ENCODE measurements at regions not wholly inside any gene's neighbourhood (a gene's known extent, or its start where the extent isn't known, plus 50 kb on each side); places are given as distances from the start of the nearest gene placed in this dataset.

DNA sequence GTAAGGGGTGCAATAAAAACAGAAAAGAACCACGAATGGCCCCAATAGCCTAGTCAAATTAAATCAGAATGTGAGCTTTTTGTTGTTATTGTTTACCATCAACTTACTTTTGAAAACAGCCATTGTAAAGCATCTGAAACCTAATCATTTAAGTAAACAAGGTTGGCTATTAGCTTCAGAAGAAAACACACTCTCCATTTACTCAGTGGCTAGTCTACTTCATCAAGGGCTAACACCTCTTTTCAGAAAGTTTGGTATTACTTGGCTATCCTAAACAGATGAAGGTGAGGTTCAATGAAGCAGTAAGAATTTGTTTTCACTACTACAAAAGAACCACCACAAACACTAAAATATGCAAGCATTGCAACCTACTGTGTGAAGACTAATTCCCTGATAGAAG lies 398.0 kb downstream of the CDH2 start:
- TF ChIP-seq, protein P1, sequence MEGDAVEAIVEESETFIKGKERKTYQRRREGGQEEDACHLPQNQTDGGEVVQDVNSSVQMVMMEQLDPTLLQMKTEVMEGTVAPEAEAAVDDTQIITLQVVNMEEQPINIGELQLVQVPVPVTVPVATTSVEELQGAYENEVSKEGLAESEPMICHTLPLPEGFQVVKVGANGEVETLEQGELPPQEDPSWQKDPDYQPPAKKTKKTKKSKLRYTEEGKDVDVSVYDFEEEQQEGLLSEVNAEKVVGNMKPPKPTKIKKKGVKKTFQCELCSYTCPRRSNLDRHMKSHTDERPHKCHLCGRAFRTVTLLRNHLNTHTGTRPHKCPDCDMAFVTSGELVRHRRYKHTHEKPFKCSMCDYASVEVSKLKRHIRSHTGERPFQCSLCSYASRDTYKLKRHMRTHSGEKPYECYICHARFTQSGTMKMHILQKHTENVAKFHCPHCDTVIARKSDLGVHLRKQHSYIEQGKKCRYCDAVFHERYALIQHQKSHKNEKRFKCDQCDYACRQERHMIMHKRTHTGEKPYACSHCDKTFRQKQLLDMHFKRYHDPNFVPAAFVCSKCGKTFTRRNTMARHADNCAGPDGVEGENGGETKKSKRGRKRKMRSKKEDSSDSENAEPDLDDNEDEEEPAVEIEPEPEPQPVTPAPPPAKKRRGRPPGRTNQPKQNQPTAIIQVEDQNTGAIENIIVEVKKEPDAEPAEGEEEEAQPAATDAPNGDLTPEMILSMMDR (IDR thresholded peaks at IDR 0.05; ENCODE audit: extremely low read depth in 1 of 2, insufficient read depth in 1 of 2, low read depth in 1 of 2, low read length in 2 of 2) = no peak
- TF ChIP-seq POLR2AphosphoS5 (IDR thresholded peaks at IDR 0.05; ENCODE audit: insufficient read depth, low read depth, low read length) = no peak
- no peak for TF ChIP-seq MYC (IDR thresholded peaks at IDR 0.05; ENCODE audit: low read depth, low read length)
- no peak for TF ChIP-seq POLR2A (IDR thresholded peaks at IDR 0.05; ENCODE audit: low read depth, low read length)
- no peak for TF ChIP-seq EZH2 (IDR thresholded peaks at IDR 0.05; ENCODE audit: borderline replicate concordance, low read depth, low read length, severe bottlenecking)
- TF ChIP-seq, protein P2, sequence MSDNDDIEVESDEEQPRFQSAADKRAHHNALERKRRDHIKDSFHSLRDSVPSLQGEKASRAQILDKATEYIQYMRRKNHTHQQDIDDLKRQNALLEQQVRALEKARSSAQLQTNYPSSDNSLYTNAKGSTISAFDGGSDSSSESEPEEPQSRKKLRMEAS (IDR thresholded peaks at IDR 0.05; ENCODE audit: insufficient read depth, insufficient read length) = no peak
